ENCODE measurements at regions not wholly inside any gene's neighbourhood (a gene's known extent, or its start where the extent isn't known, plus 50 kb on each side); places are given as distances from the start of the nearest gene placed in this dataset.

- dilution Hi-C loops (cut with MboI; ENCODE audit: extremely low pct_ligation_motif_present, low sequenced_read_pairs), result no loop called here
- no TSS peak for BruUV-seq (replicated peaks)
- no peaks in the 10 kb centered on the region for H4K20me1 ChIP-seq (replicated peaks; ENCODE audit: control insufficient read depth, extremely low read depth, insufficient read depth, low read length)
- no peaks in the 10 kb centered on the region for H3K79me2 ChIP-seq (ENCODE audit: control insufficient read depth, insufficient read depth, low read length)
- H3K9me3 ChIP-seq (replicated peaks; ENCODE audit: control insufficient read depth, insufficient read depth, low read length), result no peaks in the 10 kb centered on the region
- intact Hi-C loops (cut with micrococcal nuclease), result no loop called here
- DNase-seq (ENCODE audit: low read depth, low spot score) (no peak), FAIRE-seq (no peak)
- no peaks in the 10 kb centered on the region for H3K27me3 ChIP-seq (ENCODE audit: control insufficient read depth in 2 of 2, insufficient read depth in 2 of 2, low read length in 2 of 2)
- no peak overlapping the region for H3K27ac ChIP-seq (ENCODE audit: insufficient read depth, low read depth, low read length)
- H3K9me1 ChIP-seq (replicated peaks; ENCODE audit: control insufficient read depth, extremely low read depth, insufficient read depth, low read length), result no peaks in the 10 kb centered on the region
- ChIA-PET POLR2A (no interaction called here), CTCF (no interaction called here)
- no peak overlapping the region for H3K9ac ChIP-seq (replicated peaks; ENCODE audit: extremely low read depth, insufficient read depth, low read length)
- no peak overlapping the region for H2AFZ ChIP-seq (ENCODE audit: low read depth, low read length)
- no peaks in the 10 kb centered on the region for H3K4me1 ChIP-seq (ENCODE audit: control insufficient read depth, extremely low read depth, insufficient read depth, low read length)
- no peaks in the 10 kb centered on the region for H3K36me3 ChIP-seq (ENCODE audit: control insufficient read depth in 2 of 2, extremely low read depth in 1 of 2, insufficient read depth in 2 of 2, low read length in 2 of 2)
- no peak overlapping the region for H3K4me2 ChIP-seq (ENCODE audit: insufficient read depth, low read length)
- no peak for TF ChIP-seq POLR2A (IDR thresholded peaks at IDR 0.05; ENCODE audit: low read depth, low read length)
- no peak for TF ChIP-seq EZH2 (IDR thresholded peaks at IDR 0.05; ENCODE audit: borderline replicate concordance, low read depth, low read length, severe bottlenecking)
- TF ChIP-seq JUN (IDR thresholded peaks at IDR 0.05; ENCODE audit: borderline replicate concordance, insufficient read depth, insufficient read length, low read depth), result no peak
- no peak for TF ChIP-seq MAX (IDR thresholded peaks at IDR 0.05; ENCODE audit: insufficient read depth, insufficient read length)
- TF ChIP-seq FOS (IDR thresholded peaks at IDR 0.05; ENCODE audit: borderline replicate concordance, insufficient read depth, low read length), result no peak
- no peak for TF ChIP-seq CTCF (IDR thresholded peaks at IDR 0.05; ENCODE audit: extremely low read depth in 1 of 2, insufficient read depth in 1 of 2, low read depth in 1 of 2, low read length in 2 of 2)
- no peak for TF ChIP-seq MYC (IDR thresholded peaks at IDR 0.05; ENCODE audit: low read depth, low read length)
- TF ChIP-seq GATA2 (IDR thresholded peaks at IDR 0.05; ENCODE audit: insufficient read depth, insufficient read length, low read depth, low read length), result no peak
- no peak for TF ChIP-seq POLR2AphosphoS5 (IDR thresholded peaks at IDR 0.05; ENCODE audit: insufficient read depth, low read depth, low read length)
- H3K4me3 ChIP-seq (replicated peaks in 1 of 3; ENCODE audit: insufficient read depth in 1 of 3, low read depth in 1 of 3, low read length in 3 of 3), result no peak overlapping the region
These were observed 1387.4 kb downstream of the FSCB start for GRCh38 chr14:43119672-43120071.

All from endothelial cell of umbilical vein (primary cell).